Cerebellar nuclear complex (tissue), 1 donor: ENCODE measurements at regions not wholly inside any gene's neighbourhood (a gene's known extent, or its start where the extent isn't known, plus 50 kb on each side); places are given as distances from the start of the nearest gene placed in this dataset.

ENCODE experiments used
- DNase-seq, 2 experiments: peaks; one replicate each; lab custom pipeline; 2025; lab: John Stamatoyannopoulos, UW

GRCh38 chr3:7793786-7794185, 707.8 kb upstream of the LMCD1 start:
- no peak for DNase-seq

DNA sequence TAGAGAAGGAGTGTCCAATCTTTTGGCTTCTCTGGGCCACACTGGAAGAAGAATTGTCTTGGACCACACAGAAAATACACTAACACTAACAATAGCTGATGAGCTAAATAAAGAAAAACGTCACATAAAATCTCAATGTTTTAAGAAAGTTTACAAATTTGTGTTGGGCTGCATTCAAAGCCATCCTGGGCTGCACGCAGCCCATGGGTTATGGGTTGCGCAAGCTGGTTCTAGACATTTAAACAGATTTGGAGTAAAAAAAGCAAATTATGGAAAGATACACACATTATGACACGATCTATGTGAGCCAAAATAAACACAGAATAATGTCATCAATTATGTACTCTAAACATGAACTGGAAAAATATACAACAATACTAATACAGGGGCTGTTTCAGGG, 703.3 kb upstream of the LMCD1 start:
- DNase-seq: no peak

GRCh38 chr3:7800006-7800780, 701.4 kb upstream of the LMCD1 start:
- DNase-seq: no peak

GRCh38 chr3:7812490-7812889, 689.1 kb upstream of the LMCD1 start:
- DNase-seq: no peak

GRCh38 chr3:7813365-7813764, 688.3 kb upstream of the LMCD1 start:
- DNase-seq: no peak

- no peak for DNase-seq
Observed at GRCh38 chr3:7817239-7817638, 684.4 kb upstream of the LMCD1 start.

DNA sequence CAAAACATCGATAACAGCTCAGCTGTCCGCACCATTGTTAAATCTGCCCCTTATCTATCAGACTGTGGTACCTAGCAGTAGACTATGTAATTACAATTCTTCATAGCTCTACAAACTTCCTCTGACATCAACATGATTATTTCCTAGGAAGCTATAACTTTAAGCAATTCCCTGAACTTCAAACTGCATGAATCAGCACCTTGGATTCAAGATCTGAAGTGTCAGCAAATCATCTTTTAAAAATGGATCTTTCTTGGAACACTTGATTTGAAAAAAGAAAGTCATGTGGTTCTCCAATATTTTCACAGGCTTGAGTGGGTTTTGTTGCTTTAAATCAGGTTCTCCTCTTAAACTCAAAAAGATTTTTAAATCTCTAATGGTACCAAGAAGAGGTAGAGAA, 680.7 kb upstream of the LMCD1 start:
- DNase-seq: no peak

DNA sequence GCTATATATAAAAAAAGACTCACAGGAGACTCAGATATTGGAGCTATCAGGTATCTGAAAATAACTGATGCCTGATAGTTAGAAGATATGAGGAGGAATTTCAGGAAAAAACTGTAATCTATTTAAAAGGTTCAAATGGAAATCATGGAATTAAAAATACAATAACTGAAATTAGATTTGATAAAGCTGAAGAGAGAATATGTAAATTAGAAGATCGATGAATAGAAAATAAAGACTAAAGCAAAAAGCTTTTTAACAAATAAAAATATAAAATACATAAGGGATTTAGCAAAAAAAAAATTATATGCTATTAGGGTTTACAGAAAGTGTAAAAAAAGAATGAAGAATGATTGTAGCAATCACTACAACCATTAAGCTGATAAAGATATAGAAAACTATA, 679.8 kb upstream of the LMCD1 start:
- DNase-seq: no peak

GRCh38 chr3:7841451-7841850, 660.2 kb upstream of the LMCD1 start:
- DNase-seq: no peak

- no peak for DNase-seq
Observed at GRCh38 chr3:7843441-7843840, 658.2 kb upstream of the LMCD1 start.

GRCh38 chr3:7847021-7847420, 654.6 kb upstream of the LMCD1 start:
- no peak for DNase-seq

GRCh38 chr3:7847521-7847920, 654.1 kb upstream of the LMCD1 start:
- no peak for DNase-seq

DNA sequence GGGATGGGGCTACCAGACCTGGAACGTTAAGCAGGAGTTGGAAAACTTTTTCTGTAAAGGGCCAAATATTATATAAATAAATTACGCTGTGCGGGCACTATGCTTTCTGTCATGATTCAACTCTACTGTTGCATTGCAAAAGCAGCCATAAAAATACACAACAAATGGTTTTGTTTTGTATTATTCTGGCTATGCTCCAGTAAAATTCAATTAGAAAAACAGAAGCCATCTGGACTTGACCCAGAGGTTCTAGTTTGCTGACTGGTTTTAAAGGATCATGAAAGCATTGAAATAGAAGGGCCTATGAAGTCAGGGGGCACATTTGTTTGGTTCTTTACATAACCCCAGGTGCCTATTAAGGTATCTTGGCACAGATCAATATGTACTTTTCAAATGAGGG, 647.4 kb upstream of the LMCD1 start:
- DNase-seq: no peak

DNA sequence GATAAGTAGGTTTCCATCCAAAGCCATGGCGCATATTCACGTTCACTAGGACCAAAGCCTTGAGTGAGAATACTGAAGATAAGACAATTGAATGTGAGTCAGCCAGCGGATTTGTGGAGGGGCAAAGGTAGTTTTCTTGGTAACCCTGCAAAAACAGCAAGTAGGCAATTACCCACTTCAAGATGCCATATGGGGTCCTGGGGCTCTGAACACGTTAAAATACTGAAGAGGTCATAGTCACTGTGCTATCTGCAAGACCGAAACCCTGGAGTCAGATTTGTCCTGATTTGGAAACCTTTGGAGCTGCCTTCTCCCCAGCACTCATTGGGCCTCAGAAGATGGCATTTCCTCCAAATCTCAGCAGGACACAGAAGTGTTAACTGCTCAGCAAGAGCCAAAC, 646.9 kb upstream of the LMCD1 start:
- no peak for DNase-seq

GRCh38 chr3:7865611-7866010, 636.0 kb upstream of the LMCD1 start:
- DNase-seq: no peak

DNA sequence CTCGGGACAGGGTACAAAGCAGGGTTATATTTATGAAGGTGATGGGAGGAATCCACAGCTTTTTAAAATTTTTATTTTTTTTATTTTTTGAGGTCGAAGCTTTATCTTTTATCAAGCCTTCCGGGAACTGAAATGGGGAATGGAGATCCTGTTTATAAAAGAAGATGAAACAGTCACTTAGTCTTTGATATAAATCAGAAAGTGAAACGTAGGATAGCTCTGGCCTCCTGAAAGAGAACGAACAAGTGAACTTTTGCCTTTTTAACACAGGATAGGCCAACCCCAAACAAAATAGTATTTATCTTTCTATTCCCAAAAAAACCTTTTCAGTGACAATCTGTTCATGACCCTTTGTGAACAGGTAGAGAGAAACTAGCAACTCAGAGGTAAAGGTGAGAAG, 634.0 kb upstream of the LMCD1 start:
- no peak for DNase-seq

- DNase-seq: no peak
Observed at GRCh38 chr3:7871003-7871560, 630.5 kb upstream of the LMCD1 start.

DNA sequence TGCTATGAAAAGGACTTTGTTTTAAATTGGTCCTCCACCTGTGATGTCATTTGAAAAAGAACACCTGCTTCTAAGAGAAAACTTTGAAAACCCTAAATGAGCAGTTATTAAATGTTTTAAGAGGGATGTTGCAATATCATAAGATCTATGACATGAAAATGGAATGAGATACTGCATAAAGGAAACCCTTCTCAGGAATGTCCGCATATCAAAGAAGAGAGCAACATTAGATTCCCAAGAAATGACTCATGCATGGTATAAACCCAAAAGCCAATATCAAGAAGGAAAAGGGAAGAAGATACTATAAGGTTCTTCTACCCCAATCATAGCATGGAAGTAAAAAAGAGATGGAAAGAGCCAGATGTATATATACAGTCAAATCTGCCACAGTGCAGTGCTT, 627.5 kb upstream of the LMCD1 start:
- DNase-seq: no peak

DNA sequence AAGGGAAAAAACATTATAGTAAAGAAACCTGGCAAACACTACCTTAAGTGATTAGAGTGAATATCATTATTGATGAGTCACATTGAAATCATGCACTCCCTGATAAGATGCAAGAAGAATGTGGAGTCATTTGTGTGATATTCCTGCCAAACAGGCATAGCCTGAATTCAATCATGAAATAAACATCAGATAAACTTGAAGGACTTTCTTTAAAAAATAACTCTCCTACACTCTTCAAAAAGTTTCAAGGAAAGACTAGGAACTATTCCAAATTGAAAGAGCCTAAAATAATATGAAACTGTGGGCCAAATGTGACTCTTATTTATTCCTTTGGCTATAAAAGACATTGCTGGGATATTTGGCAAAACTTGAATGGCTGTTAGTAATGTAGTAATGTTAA, 625.7 kb upstream of the LMCD1 start:
- no peak for DNase-seq

GRCh38 chr3:7876741-7877297, 624.8 kb upstream of the LMCD1 start:
- no peak for DNase-seq

DNA sequence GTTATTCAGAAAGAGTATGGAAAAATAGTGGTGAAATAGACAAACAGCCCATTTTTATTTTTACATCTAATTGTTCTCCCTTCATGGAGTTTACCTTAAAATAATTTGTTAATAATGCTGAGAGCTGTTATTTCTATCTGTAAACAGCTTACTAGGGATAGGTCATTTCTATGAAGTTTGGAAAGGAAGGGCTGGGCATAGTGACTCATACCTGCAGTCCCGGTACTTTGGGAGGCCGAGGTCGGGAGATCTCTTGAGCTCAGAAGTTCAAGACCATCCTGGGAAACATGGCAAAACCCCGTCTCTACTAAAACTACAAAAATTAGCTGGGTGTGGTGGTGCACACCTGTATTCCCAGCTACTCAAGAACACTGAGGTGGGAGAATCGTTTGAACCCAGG, 624.3 kb upstream of the LMCD1 start:
- DNase-seq: no peak

GRCh38 chr3:7879572-7879971, 622.1 kb upstream of the LMCD1 start:
- no peak for DNase-seq

DNA sequence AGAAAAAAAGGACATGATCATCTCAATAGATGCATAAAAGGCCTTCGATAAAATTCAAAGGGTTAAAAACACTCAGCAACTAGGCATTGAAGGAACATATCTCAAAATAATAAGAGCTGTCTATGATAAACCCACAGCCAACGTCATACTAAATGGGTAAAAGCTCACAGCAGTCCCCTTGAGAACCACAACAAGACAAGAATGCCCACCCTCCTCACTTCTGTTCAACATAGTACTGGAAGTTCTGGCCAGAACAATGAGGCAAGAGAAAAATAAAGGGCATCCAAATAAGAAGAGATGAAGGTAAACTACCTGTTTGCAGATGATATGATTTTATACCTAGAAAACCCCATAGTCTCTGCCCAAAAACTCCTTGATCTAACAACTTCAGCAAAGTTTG, 619.7 kb upstream of the LMCD1 start:
- no peak for DNase-seq

DNA sequence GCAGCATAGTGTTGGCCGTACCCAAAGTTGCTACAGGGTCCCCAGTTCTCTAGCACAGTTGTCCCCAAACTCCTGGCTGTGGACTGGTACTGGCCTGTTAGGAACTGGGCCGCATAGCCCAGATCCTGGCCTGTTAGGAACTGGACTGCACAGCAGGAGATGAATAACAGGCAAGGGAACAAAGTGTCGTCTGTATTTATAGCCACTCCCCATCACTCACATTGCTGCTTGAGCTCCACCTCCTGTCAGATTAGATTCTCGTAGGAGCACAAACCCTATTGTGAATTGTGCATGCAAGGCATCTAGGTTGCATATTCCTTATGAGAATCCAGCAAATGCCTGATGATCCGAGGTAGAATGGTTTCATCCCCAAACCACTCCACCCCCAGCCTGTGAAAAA, 604.0 kb upstream of the LMCD1 start:
- DNase-seq: no peak
